Brain pericyte (primary cell): ENCODE measurements at regions not wholly inside any gene's neighbourhood (a gene's known extent, or its start where the extent isn't known, plus 50 kb on each side); places are given as distances from the start of the nearest gene placed in this dataset.
A peak's percentile ranks its signal among the peaks of the same experiment; 100 is the strongest.

Source experiments
- DNase-seq: peaks from one replicate; pipeline ENCODE4 v3.0.0-alpha.2; 2012; ENCODE audit warnings: low read depth, low spot score

- no peak for DNase-seq
These were observed 50.3 kb downstream of the UTRN start for GRCh38 chr6:144335311-144335861.

- no peak for DNase-seq
These were observed 50.8 kb downstream of the UTRN start for GRCh38 chr6:144335914-144336313.

GRCh38 chr6:144336900-144337299 lies 51.8 kb downstream of the UTRN start:
- DNase-seq, result no peak

- no peak for DNase-seq
These were observed 53.3 kb downstream of the UTRN start for GRCh38 chr6:144338474-144338873.

- no peak for DNase-seq
These were observed 54.0 kb downstream of the UTRN start for GRCh38 chr6:144338951-144339700.

- no peak for DNase-seq
These were observed 54.8 kb downstream of the UTRN start for GRCh38 chr6:144339859-144340452.

GRCh38 chr6:144340541-144341371 lies 55.6 kb downstream of the UTRN start:
- no peak for DNase-seq

GRCh38 chr6:144341831-144342527 lies 56.8 kb downstream of the UTRN start:
- DNase-seq, result no peak

- DNase-seq, result no peak
These were observed 58.7 kb downstream of the UTRN start for GRCh38 chr6:144343701-144344428.

GRCh38 chr6:144344646-144345045 lies 59.5 kb downstream of the UTRN start:
- no peak for DNase-seq

- DNase-seq, result no peak
These were observed 60.3 kb downstream of the UTRN start for GRCh38 chr6:144345451-144345850.

- no peak for DNase-seq
These were observed 61.7 kb downstream of the UTRN start for GRCh38 chr6:144346719-144347447.

- DNase-seq, result no peak
These were observed 62.3 kb downstream of the UTRN start for GRCh38 chr6:144347448-144347759.

- no peak for DNase-seq
These were observed 62.8 kb downstream of the UTRN start for GRCh38 chr6:144347933-144348332.

GRCh38 chr6:144349690-144350527 lies 64.8 kb downstream of the UTRN start:
- peak; percentile 52 for DNase-seq

- DNase-seq, result no peak
These were observed 65.4 kb downstream of the UTRN start for GRCh38 chr6:144350528-144350880.

- no peak for DNase-seq
These were observed 66.4 kb downstream of the UTRN start for GRCh38 chr6:144351379-144352127.

- no peak for DNase-seq
These were observed 67.2 kb downstream of the UTRN start for GRCh38 chr6:144352331-144352730.

- no peak for DNase-seq
These were observed 68.8 kb downstream of the UTRN start for GRCh38 chr6:144353871-144354314.
